ENCODE measurements at regions not wholly inside any gene's neighbourhood (a gene's known extent, or its start where the extent isn't known, plus 50 kb on each side); places are given as distances from the start of the nearest gene placed in this dataset.

DNA sequence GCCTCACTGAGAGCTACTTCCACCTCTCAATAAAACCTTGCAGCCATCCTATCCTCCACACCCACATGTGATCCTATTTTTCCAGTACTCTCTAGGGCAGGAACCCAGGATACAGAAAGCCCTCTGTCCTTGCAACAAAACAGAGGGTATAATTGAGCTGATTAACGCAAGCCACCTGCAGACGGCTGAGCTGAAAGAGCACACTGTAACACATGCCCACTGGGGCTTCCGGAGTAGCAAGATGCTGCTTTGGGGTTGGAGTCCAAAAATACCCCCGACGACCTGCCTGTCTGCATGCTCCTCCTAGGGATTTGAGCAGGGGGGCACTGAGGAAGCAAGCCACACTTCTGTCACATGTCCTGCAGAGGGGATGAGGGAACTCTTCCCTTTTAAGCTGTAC is 401.1 kb upstream of the FOXG1 start:
- no peaks in the 10 kb centered on the region for H4K20me1 ChIP-seq (ENCODE audit: control insufficient read depth, extremely low read depth, insufficient read depth, low read length)
- no peak overlapping the region for H3K4me3 ChIP-seq (ENCODE audit: control insufficient read depth in 2 of 3, extremely low read depth in 1 of 3, insufficient read depth in 2 of 3, low read depth in 1 of 3, low read length in 3 of 3)
- no peak for TF ChIP-seq EZH2 (IDR thresholded peaks at IDR 0.05; ENCODE audit: low read length)
- TF ChIP-seq, protein P1, sequence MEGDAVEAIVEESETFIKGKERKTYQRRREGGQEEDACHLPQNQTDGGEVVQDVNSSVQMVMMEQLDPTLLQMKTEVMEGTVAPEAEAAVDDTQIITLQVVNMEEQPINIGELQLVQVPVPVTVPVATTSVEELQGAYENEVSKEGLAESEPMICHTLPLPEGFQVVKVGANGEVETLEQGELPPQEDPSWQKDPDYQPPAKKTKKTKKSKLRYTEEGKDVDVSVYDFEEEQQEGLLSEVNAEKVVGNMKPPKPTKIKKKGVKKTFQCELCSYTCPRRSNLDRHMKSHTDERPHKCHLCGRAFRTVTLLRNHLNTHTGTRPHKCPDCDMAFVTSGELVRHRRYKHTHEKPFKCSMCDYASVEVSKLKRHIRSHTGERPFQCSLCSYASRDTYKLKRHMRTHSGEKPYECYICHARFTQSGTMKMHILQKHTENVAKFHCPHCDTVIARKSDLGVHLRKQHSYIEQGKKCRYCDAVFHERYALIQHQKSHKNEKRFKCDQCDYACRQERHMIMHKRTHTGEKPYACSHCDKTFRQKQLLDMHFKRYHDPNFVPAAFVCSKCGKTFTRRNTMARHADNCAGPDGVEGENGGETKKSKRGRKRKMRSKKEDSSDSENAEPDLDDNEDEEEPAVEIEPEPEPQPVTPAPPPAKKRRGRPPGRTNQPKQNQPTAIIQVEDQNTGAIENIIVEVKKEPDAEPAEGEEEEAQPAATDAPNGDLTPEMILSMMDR (optimal IDR thresholded peaks at IDR 0.05 in 1 of 3, IDR thresholded peaks at IDR 0.05 in 1 of 3, conservative IDR thresholded peaks at IDR 0.05 in 1 of 3; ENCODE audit: extremely low read depth in 1 of 3, insufficient read depth in 2 of 3, low read length in 3 of 3): no peak
- no peaks in the 10 kb centered on the region for H3K27me3 ChIP-seq (ENCODE audit: control insufficient read depth, extremely low read depth, insufficient read depth, low read length)
- H3K4me1 ChIP-seq (ENCODE audit: control insufficient read depth, extremely low read depth, insufficient read depth, low read length): no peaks in the 10 kb centered on the region
- dilution Hi-C loops (cut with MboI; ENCODE audit: extremely low pct_ligation_motif_present, low sequenced_read_pairs): no loop called here
- H3K36me3 ChIP-seq (ENCODE audit: control insufficient read depth in 2 of 2, extremely low read depth in 1 of 2, insufficient read depth in 2 of 2, low read length in 2 of 2): no peaks in the 10 kb centered on the region
- no peak overlapping the region for H3K27ac ChIP-seq (ENCODE audit: control insufficient read depth, insufficient read depth, low read length)
- no peak overlapping the region for H3K4me2 ChIP-seq (ENCODE audit: control insufficient read depth, extremely low read depth, insufficient read depth, low read depth, low read length)
- no peaks in the 10 kb centered on the region for H3K9me1 ChIP-seq (ENCODE audit: control insufficient read depth, extremely low read depth, insufficient read depth, low read length)
- H2AFZ ChIP-seq (ENCODE audit: control insufficient read depth, low read length): no peak overlapping the region
- FAIRE-seq (no peak), DNase-seq (ENCODE audit: low read depth, low spot score) (no peak)
- no peak overlapping the region for H3K9ac ChIP-seq (ENCODE audit: control insufficient read depth, extremely low read depth, insufficient read depth, low read length)
- no peaks in the 10 kb centered on the region for H3K79me2 ChIP-seq (ENCODE audit: control insufficient read depth, insufficient read depth, low read length)
- no peaks in the 10 kb centered on the region for H3K9me3 ChIP-seq (ENCODE audit: control insufficient read depth, low read depth, low read length)

GRCh38 chr14:28373721-28374120 is 392.9 kb upstream of the FOXG1 start:
- dilution Hi-C loops (cut with MboI; ENCODE audit: extremely low pct_ligation_motif_present, low sequenced_read_pairs): no loop called here
- H3K4me3 ChIP-seq (ENCODE audit: control insufficient read depth in 2 of 3, extremely low read depth in 1 of 3, insufficient read depth in 2 of 3, low read depth in 1 of 3, low read length in 3 of 3): no peak overlapping the region
- H3K4me2 ChIP-seq (ENCODE audit: control insufficient read depth, extremely low read depth, insufficient read depth, low read depth, low read length): no peak overlapping the region
- H3K27me3 ChIP-seq (ENCODE audit: control insufficient read depth, extremely low read depth, insufficient read depth, low read length): no peaks in the 10 kb centered on the region
- H2AFZ ChIP-seq (ENCODE audit: control insufficient read depth, low read length): no peak overlapping the region
- no peak overlapping the region for H3K27ac ChIP-seq (ENCODE audit: control insufficient read depth, insufficient read depth, low read length)
- H3K9me1 ChIP-seq (ENCODE audit: control insufficient read depth, extremely low read depth, insufficient read depth, low read length): no peaks in the 10 kb centered on the region
- H3K36me3 ChIP-seq (ENCODE audit: control insufficient read depth in 2 of 2, extremely low read depth in 1 of 2, insufficient read depth in 2 of 2, low read length in 2 of 2): no peaks in the 10 kb centered on the region
- no peak overlapping the region for H3K9ac ChIP-seq (ENCODE audit: control insufficient read depth, extremely low read depth, insufficient read depth, low read length)
- TF ChIP-seq, protein P1 (optimal IDR thresholded peaks at IDR 0.05 in 1 of 3, IDR thresholded peaks at IDR 0.05 in 1 of 3, conservative IDR thresholded peaks at IDR 0.05 in 1 of 3; ENCODE audit: extremely low read depth in 1 of 3, insufficient read depth in 2 of 3, low read length in 3 of 3): no peak
- TF ChIP-seq EZH2 (IDR thresholded peaks at IDR 0.05; ENCODE audit: low read length): no peak
- DNase-seq (ENCODE audit: low read depth, low spot score) (no peak), FAIRE-seq (no peak)
- H3K9me3 ChIP-seq (ENCODE audit: control insufficient read depth, low read depth, low read length): no peaks in the 10 kb centered on the region
- no peaks in the 10 kb centered on the region for H4K20me1 ChIP-seq (ENCODE audit: control insufficient read depth, extremely low read depth, insufficient read depth, low read length)
- H3K4me1 ChIP-seq (ENCODE audit: control insufficient read depth, extremely low read depth, insufficient read depth, low read length): no peaks in the 10 kb centered on the region
- no peaks in the 10 kb centered on the region for H3K79me2 ChIP-seq (ENCODE audit: control insufficient read depth, insufficient read depth, low read length)

All from keratinocyte (primary cell).